Sigmoid colon (tissue), 4 donors: ENCODE measurements at regions not wholly inside any gene's neighbourhood (a gene's known extent, or its start where the extent isn't known, plus 50 kb on each side); places are given as distances from the start of the nearest gene placed in this dataset.

ENCODE experiments used
- EP300 ChIP-seq, 4 donors: sonication (generic); formaldehyde crosslinking; IDR thresholded peaks; one replicate each; pipeline ENCODE4 v1.6.1; 2017; ENCODE audit warnings: antibody characterized with exemption in 4 of 4
- TF ChIP-seq, protein P1 (sequence below), 4 experiments: fragments of 450-650 bp in 3 of 4; fragments of 200-600 bp in 1 of 4; IDR thresholded peaks; one replicate each; pipeline ENCODE4 v1.5.1; 2016 to 2019; ENCODE audit warnings: antibody characterized with exemption in 4 of 4, mild to moderate bottlenecking in 3 of 4, moderate library complexity in 2 of 4

DNA sequence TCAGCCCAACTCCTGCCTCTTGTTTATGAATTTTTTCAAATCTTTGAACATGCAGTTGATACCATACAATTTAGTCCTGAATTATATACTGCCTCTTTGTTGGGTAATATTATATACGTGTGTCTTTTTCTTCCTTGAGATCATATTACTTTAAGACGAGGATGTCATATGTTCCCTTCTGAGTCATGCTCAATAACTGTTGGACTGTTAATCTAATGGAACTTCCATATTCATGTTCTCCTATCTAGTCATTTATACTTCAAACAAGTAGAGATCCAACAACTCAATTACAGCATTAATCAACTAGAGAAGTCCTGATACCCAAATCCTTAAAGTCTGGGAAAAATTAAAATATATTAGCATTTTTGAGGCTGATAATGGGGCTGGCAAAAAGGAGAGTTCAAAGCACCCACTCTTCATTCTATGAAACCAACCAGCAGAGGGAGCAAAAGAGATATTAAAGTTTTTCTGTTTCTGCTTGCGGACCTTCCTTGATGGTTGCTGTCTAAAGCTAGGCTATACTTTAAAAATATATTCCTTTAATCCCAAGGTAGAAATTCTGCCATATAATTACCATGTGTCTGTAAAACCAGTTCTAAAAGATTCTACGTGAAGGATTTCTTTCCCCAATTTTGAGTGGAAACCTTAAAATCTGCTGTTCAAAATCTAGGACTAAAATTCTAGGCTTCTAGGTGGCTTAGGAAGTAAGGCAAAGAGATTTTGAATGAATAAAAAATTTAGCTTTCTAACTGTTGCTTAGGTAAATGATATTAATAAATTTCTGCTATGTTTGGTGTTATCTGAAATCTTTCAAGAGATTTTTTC, 498.9 kb downstream of the BCKDHB start:
- TF ChIP-seq, protein P1, sequence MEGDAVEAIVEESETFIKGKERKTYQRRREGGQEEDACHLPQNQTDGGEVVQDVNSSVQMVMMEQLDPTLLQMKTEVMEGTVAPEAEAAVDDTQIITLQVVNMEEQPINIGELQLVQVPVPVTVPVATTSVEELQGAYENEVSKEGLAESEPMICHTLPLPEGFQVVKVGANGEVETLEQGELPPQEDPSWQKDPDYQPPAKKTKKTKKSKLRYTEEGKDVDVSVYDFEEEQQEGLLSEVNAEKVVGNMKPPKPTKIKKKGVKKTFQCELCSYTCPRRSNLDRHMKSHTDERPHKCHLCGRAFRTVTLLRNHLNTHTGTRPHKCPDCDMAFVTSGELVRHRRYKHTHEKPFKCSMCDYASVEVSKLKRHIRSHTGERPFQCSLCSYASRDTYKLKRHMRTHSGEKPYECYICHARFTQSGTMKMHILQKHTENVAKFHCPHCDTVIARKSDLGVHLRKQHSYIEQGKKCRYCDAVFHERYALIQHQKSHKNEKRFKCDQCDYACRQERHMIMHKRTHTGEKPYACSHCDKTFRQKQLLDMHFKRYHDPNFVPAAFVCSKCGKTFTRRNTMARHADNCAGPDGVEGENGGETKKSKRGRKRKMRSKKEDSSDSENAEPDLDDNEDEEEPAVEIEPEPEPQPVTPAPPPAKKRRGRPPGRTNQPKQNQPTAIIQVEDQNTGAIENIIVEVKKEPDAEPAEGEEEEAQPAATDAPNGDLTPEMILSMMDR (IDR thresholded peaks at IDR 0.05) = peak in 3 of 4 experiments; percentile 12 to 57 (median 45)
- no peak for TF ChIP-seq EP300 (IDR thresholded peaks at IDR 0.05)
